ENCODE measurements at regions not wholly inside any gene's neighbourhood (a gene's known extent, or its start where the extent isn't known, plus 50 kb on each side); places are given as distances from the start of the nearest gene placed in this dataset.
"Not testable (repeated sequence)": the region's sequence is repeated elsewhere in the genome, so short reads cannot be mapped to it uniquely, and the experiment has no call there.

- intact Hi-C loops (cut with micrococcal nuclease) = no loop called here
These were observed 164.4 kb upstream of the AFDN start for GRCh38 chr6:167662075-167662880.

- intact Hi-C loops (cut with micrococcal nuclease) = no loop called here
These were observed 163.9 kb upstream of the AFDN start for GRCh38 chr6:167662881-167663205.

DNA sequence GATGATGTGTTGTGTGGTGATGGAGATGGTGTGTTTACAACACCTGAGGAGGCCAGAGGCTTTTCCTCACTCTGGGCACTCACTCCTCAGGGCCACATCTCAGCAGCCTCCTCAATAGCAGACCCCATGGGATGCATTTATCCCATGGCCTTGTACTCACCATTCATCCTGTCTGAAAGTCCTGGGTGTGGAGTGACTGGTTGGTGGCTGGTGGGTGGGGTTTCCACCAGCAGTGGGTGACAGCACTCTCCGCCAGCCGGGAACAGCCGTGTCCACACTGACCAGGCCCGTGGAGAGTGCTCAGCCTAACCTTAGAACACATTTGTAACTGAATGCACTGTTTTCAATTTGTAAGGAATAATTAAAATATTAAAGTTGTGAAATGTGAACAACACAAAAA is 163.4 kb upstream of the AFDN start:
- intact Hi-C loops (cut with micrococcal nuclease) = no loop called here

DNA sequence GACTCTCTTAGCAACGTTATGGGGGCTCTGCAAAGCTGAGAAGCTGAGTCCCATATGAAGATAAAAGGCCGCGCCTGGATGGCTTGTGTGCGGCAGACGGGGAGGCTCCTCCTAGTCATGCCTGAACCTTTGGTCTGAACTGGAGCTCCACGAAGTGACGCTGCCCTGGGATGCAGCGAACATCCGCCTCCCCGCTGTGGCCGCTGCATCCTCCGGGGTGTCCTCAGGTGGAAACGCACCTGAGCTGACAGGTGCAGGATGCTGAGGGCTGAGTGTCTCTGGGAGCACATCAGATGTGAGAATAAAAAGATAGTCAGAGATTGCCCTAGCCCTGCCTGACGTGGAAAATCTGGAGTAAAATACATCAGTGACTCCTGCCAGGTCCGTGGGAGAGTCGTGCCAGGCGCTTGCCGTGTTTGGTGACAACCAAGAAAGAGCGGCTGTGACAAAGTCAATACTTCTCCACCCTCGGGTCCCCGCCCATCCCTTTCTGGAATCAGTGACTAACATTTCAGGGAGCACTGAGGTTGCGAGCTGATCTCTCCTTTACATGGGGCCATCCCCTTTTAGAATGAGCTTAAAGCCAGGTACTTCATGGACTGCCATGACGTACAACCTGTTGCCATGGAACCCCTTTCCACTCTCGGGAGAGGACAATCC is 162.8 kb upstream of the AFDN start:
- intact Hi-C loops (cut with micrococcal nuclease) = no loop called here

DNA sequence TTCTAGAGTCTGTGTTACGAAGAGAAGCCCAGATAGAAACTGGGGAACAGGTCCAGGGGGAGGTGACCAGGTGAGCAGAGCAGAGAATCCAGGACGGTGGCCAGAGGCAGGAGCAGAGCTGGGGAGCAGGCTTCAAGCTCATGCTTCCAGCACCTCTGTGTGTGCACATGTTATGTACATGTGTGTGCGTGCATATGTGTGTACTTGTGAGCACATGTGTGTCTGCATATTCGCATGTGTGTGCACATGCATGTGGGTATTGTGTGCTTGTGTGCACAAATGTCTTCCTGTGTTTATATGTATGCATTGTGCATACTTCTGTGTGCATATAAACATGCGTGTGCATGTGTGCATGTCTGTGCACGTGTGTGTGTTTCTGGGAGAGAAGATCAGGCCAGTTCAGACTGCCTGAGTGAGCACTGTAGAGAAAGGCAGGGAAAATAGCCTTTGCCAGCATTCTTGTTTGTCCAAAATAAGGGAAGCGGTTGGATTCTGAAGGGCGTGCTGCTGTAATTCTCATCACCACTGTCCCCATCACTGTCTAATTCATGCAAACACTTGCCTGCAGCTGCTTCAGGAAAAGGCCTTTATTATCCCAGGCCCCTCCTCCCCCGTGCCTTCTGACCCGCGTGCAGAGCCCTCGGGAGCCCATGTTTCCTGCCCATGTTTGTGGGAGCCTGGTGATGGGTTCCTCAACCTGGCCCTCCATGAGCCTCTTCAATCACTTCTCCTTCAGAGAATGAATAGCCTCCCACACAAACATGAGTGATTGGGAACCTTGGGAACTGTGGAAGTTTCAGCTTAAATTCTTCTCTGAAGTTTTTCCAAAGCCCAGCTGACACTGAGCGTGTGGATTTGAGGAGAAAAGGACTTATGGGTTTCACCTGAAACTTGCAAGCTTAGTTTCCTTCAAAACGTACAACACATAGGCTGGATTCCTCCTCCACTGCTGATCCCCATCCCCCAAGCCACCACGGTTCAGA is 161.7 kb upstream of the AFDN start:
- intact Hi-C loops (cut with micrococcal nuclease) = no loop called here

GRCh38 chr6:167665698-167666330 is 160.9 kb upstream of the AFDN start:
- intact Hi-C loops (cut with micrococcal nuclease) = no loop called here

- intact Hi-C loops (cut with micrococcal nuclease) = no loop called here
These were observed 160.0 kb upstream of the AFDN start for GRCh38 chr6:167666571-167667203.

DNA sequence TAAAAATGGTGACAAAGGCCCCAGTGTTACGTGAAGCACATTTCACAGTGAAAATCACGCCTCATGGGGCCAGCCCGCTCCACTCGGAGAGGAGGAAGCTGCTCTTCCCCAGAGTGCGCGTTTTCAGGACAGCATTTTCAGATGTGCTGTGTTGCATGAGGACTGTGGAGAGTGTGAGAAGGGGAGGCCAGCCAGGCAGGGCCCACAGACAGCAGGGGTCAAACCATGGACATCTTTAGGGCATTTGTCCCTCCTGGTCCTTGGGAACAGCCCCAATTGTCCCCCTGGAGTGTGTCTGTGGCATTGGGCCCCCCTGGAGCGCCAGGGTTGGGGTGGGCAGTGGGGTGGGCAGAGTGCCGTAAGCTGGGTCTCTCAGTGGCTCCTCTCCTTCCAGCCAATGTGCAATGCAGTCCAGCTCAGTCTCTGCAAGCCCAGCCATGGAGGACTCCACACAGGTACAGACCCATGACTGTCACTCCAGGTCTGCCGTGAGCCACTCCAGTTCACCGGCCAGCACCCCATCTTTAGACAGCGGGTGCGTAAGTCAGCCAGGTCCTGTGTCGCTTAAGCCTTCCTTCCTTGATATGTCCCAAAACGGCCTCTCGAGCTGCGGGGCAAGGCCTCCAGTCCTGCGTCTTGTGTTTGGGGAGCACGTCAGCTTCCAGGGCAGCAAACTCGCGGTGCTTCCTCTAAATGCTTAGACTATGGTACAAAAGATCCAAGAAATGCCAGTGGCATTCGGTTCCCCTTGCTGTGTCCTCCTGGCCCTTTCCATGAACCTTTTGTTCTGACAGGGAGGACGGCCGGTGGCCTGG is 159.3 kb upstream of the AFDN start:
- intact Hi-C loops (cut with micrococcal nuclease) = no loop called here

GRCh38 chr6:167668019-167668753 is 158.5 kb upstream of the AFDN start:
- intact Hi-C loops (cut with micrococcal nuclease) = no loop called here

GRCh38 chr6:167668754-167669552 is 157.8 kb upstream of the AFDN start:
- intact Hi-C loops (cut with micrococcal nuclease) = no loop called here

DNA sequence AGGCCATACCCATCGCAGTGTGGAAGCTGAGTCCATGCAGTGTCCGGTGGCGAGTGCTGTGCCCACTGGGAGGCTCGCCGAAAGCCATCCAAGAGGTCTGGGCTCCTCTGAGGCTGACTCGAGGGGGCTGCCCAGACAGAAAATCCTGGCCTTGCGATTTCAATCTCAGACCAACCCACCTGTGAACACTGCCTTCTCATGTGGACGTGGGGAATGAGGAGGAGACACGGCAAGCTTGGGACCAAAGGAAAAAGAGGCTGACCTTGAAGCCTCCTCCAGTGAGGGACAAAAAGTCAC is 157.2 kb upstream of the AFDN start:
- intact Hi-C loops (cut with micrococcal nuclease) = no loop called here

- intact Hi-C loops (cut with micrococcal nuclease) = no loop called here
These were observed 156.6 kb upstream of the AFDN start for GRCh38 chr6:167669870-167670802.

DNA sequence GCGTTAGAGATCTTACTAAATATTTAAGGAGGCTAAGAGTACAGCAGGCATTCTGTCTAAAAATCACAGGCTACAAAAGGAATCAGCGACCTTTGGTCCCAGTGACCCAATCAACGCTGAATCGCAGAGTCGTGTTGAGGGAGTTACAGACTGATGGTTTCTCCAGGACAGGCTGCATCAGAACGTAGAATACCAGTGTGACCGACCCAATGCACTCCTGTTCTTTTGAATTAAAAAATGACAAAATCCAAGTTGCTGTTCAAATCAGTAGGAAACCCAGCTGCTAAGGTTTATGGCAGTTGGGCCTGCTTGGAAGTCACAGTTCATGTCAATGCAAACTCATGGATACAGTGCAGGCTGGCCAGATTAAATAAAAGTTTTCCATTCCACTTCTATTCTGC is 155.8 kb upstream of the AFDN start:
- intact Hi-C loops (cut with micrococcal nuclease) = no loop called here

DNA sequence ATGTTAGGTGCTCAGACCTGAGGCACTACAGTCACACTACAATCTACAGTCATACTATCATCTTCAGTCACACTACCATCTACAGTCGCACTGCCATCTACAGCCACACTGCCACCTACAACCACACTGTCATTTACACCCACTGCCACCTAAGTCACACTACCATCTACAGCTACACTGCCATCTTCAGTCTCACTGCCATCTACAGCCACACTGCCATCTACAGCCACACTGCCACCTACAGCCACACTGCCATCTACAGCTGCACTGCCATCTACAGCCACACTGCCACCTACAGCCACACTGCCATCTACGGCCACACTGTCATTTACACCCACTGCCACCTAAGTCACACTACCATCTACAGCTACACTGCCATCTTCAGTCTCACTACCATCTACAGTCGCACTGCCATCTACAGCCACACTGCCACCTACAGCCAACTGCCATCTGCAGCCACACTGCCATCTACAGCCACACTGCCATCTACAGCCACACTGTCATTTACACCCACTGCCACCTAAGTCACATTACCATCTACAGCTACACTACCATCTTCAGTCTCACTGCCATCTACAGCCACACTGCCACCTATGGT is 155.2 kb upstream of the AFDN start:
- intact Hi-C loops (cut with micrococcal nuclease) = not testable (repeated sequence)

DNA sequence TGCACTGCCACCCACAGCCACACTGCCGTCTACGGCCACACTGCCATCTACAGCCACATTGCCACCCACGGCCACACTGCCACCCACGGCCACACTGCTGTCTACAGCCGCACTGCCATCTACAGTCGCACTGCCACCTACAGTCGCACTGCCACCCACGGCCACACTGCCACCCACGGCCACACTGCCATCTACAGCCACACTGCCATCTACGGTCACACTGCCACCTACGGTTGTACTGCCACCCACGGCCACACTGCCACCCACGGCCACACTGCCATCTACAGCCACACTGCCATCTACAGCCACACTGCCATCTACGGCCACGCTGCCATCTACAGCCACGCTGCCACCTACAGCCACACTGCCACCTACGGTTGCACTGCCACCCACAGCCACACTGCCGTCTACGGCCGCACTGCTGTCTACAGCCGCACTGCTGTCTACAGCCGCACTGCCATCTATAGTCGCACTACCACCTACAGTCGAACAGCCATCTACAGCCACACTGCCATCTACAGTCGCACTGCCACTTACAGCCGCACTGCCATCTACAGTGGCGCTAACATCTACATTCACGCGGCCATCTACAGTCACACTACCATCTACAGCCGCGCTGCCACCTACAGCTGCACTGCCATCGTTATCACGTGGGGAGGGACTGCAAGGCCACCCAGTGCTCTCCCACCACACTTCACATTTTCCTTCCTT is 154.6 kb upstream of the AFDN start:
- intact Hi-C loops (cut with micrococcal nuclease) = no loop called here

GRCh38 chr6:167672738-167673137 is 154.0 kb upstream of the AFDN start:
- intact Hi-C loops (cut with micrococcal nuclease) = no loop called here

- intact Hi-C loops (cut with micrococcal nuclease) = no loop called here
These were observed 152.8 kb upstream of the AFDN start for GRCh38 chr6:167673946-167674345.

Data from T-helper 2 cell treated with Interferon-gamma antibody and Interleukin-4, amounts not matched to agents 100 ng/mL and 5 ng/mL, for 36 hours (primary cell).